Esophagus muscularis mucosa (tissue), 4 donors: ENCODE measurements at regions not wholly inside any gene's neighbourhood (a gene's known extent, or its start where the extent isn't known, plus 50 kb on each side); places are given as distances from the start of the nearest gene placed in this dataset.

Experiments
- CTCF ChIP-seq, 3 experiments: fragments of 200-600 bp in 2 of 3; fragments of 450-650 bp in 1 of 3; sonication (generic) in 2 of 3; IDR thresholded peaks; one replicate each; pipeline ENCODE4 v1.5.1; 2017 to 2019; ENCODE audit warnings: antibody characterized with exemption in 3 of 3, mild to moderate bottlenecking in 2 of 3, moderate library complexity in 1 of 3
- EP300 ChIP-seq: sonication (generic); formaldehyde crosslinking; IDR thresholded peaks from one replicate; pipeline ENCODE4 v1.6.1; 2017; ENCODE audit warnings: antibody characterized with exemption
- POLR2AphosphoS5 ChIP-seq, 2 donors: sonication (generic); formaldehyde crosslinking; IDR thresholded peaks; one replicate each; pipeline ENCODE4 v1.6.1; 2017; ENCODE audit warnings: antibody characterized with exemption in 2 of 2

DNA sequence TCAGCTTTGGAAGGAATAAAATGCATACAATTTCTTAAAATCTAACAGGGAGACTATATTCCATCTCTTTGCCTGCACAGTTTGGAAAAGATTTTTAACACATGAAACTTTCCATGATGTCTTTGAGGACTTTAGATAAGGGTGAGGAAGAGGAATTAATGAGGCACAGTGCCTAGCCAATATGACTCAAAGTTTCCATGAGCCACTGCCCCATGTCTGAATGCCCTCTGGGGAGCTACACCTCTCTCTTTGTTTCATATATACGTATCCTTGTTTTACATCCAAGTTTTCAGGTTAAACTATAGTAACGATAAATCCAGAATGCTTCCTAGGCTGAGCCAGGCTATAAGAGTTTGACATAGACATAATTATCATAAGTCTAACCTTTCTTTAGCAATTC is 349.3 kb upstream of the TLE4 start:
- TF ChIP-seq POLR2AphosphoS5 (IDR thresholded peaks at IDR 0.05) (no peak), CTCF (IDR thresholded peaks at IDR 0.05) (no peak), EP300 (no peak)
